GM23338 (cell line): ENCODE measurements at regions not wholly inside any gene's neighbourhood (a gene's known extent, or its start where the extent isn't known, plus 50 kb on each side); places are given as distances from the start of the nearest gene placed in this dataset.

ENCODE experiments used
- ATAC-seq: fragments of 200-7000 bp; cut with Tn5 transposase; 3 replicates; pipeline ENCODE4 v1.9.1; 2020
- DNase-seq: peaks from one replicate; pipeline ENCODE4 v3.0.0-alpha.2; 2015; ENCODE audit warnings: low spot score
- H2AFZ ChIP-seq: fragments of 200-600 bp; sonication (generic); 2 replicates; pipeline ENCODE4 v1.8.0; 2016; ENCODE audit warnings: antibody characterized with exemption, mild to moderate bottlenecking, moderate library complexity
- H3F3A ChIP-seq: fragments of 200-600 bp; sonication (generic); replicated peaks from 2 replicates; pipeline ENCODE4 v1.8.0; 2017; ENCODE audit warnings: antibody characterized with exemption, mixed run types, low read depth
- H3K27ac ChIP-seq: fragments of 200-600 bp; sonication (generic); 2 replicates; pipeline ENCODE4 v1.6.1; 2016; ENCODE audit warnings: low read depth
- H3K27me3 ChIP-seq: fragments of 200-600 bp; sonication (generic); 2 replicates; pipeline ENCODE4 v1.8.0; 2016; ENCODE audit warnings: mild to moderate bottlenecking, mixed run types, moderate library complexity; ENCODE audit not compliant: insufficient read depth
- H3K36me3 ChIP-seq: fragments of 200-600 bp; sonication (generic); 2 replicates; pipeline ENCODE4 v1.8.0; 2016; ENCODE audit warnings: mild to moderate bottlenecking; ENCODE audit not compliant: insufficient read depth
- H3K4me1 ChIP-seq: fragments of 200-600 bp; sonication (generic); 2 replicates; pipeline ENCODE4 v1.8.0; 2016; ENCODE audit warnings: mild to moderate bottlenecking, moderate library complexity; ENCODE audit not compliant: insufficient read depth
- H3K4me2 ChIP-seq: fragments of 200-600 bp; sonication (generic); 2 replicates; pipeline ENCODE4 v1.7.1; 2017; ENCODE audit warnings: mixed run types
- H3K4me3 ChIP-seq: fragments of 200-600 bp; sonication (generic); 2 replicates; pipeline ENCODE4 v1.6.1; 2016; ENCODE audit warnings: mixed run types
- H3K79me2 ChIP-seq: fragments of 200-600 bp; sonication (generic); replicated peaks from 2 replicates; pipeline ENCODE4 v1.8.0; 2017; ENCODE audit warnings: mild to moderate bottlenecking; ENCODE audit not compliant: insufficient read depth
- H3K9me2 ChIP-seq: fragments of 200-600 bp; sonication (generic); 2 replicates; pipeline ENCODE4 v1.8.0; 2017; ENCODE audit not compliant: insufficient read depth
- H4K20me1 ChIP-seq: fragments of 200-600 bp; sonication (generic); replicated peaks from 2 replicates; pipeline ENCODE4 v1.8.0; 2017; ENCODE audit warnings: mild to moderate bottlenecking; ENCODE audit not compliant: insufficient read depth
- H3K27ac Mint-ChIP-seq: 2 replicates; pipeline ENCODE4 v1.8.0; 2020; ENCODE audit warnings: inconsistent platforms, mild to moderate bottlenecking, moderate library complexity, mixed read lengths
- H3K27me3 Mint-ChIP-seq: 3 replicates; pipeline ENCODE4 v1.8.0; 2022; ENCODE audit warnings: low read depth, mild to moderate bottlenecking, moderate library complexity, mixed read lengths, inconsistent platforms; ENCODE audit not compliant: insufficient read depth, poor library complexity
- H3K36me3 Mint-ChIP-seq: 3 replicates; pipeline ENCODE4 v1.8.0; 2021; ENCODE audit warnings: low read depth, mild to moderate bottlenecking, inconsistent platforms, moderate library complexity, mixed read lengths
- H3K4me1 Mint-ChIP-seq: 3 replicates; pipeline ENCODE4 v1.8.0; 2020; ENCODE audit warnings: mild to moderate bottlenecking, inconsistent platforms, mixed read lengths
- H3K4me3 Mint-ChIP-seq: 3 replicates; pipeline ENCODE4 v1.8.0; 2021; ENCODE audit warnings: moderate library complexity, mild to moderate bottlenecking, inconsistent platforms, mixed read lengths
- H3K9me3 Mint-ChIP-seq: 3 replicates; pipeline ENCODE4 v1.8.0; 2020; ENCODE audit warnings: moderate library complexity, mild to moderate bottlenecking, inconsistent platforms, mixed read lengths
- CREB1 ChIP-seq: fragments of 250-450 bp; sonication (Bioruptor Pico); IDR thresholded peaks from 2 replicates; pipeline ENCODE4 v1.5.0; 2020; ENCODE audit warnings: low read depth, mild to moderate bottlenecking, moderate library complexity
- EZH2 ChIP-seq: fragments of 200-600 bp; sonication (generic); IDR thresholded peaks from one replicate; pipeline ENCODE4 v1.8.0; 2017; ENCODE audit warnings: antibody characterized with exemption, mild to moderate bottlenecking, low read depth; ENCODE audit not compliant: unreplicated experiment
- EZH2phosphoT487 ChIP-seq: fragments of 200-600 bp; sonication (generic); IDR thresholded peaks from one replicate; pipeline ENCODE4 v1.8.1; 2018; ENCODE audit warnings: antibody characterized with exemption; ENCODE audit not compliant: unreplicated experiment
- JUNB ChIP-seq: IDR thresholded peaks from one replicate; pipeline ENCODE4 v1.6.1; 2016; ENCODE audit warnings: antibody characterized with exemption; ENCODE audit not compliant: unreplicated experiment
- NANOG ChIP-seq: IDR thresholded peaks from 2 replicates; pipeline ENCODE4 v1.6.1; 2016; ENCODE audit warnings: antibody characterized with exemption, borderline replicate concordance
- POLR2AphosphoS5 ChIP-seq: IDR thresholded peaks from 2 replicates; pipeline ENCODE4 v1.6.1; 2016; ENCODE audit warnings: antibody characterized with exemption, low read depth
- STAT1 ChIP-seq: IDR thresholded peaks from one replicate; pipeline ENCODE4 v1.6.1; 2016; ENCODE audit warnings: antibody characterized with exemption; ENCODE audit not compliant: unreplicated experiment
- ZNF114 ChIP-seq: fragments of 250-450 bp; sonication (Bioruptor Pico); IDR thresholded peaks from 2 replicates; pipeline ENCODE4 v1.5.0; 2020; ENCODE audit warnings: mild to moderate bottlenecking, moderate library complexity
- ZNF331 ChIP-seq: fragments of 250-450 bp; sonication (Bioruptor Pico); IDR thresholded peaks from 2 replicates; pipeline ENCODE4 v1.5.0; 2020; ENCODE audit warnings: low read depth, mild to moderate bottlenecking, moderate library complexity
- TF ChIP-seq, protein P1 (sequence below): IDR thresholded peaks from 2 replicates; pipeline ENCODE4 v1.6.1; 2016; ENCODE audit warnings: antibody characterized with exemption
- TF ChIP-seq, protein P2 (sequence below): IDR thresholded peaks from one replicate; pipeline ENCODE4 v1.6.1; 2018; ENCODE audit warnings: antibody characterized with exemption; ENCODE audit not compliant: unreplicated experiment
- TF ChIP-seq, protein P3 (sequence below), 2 experiments: fragments of 200-600 bp in 1 of 2; sonication (generic) in 1 of 2; conservative IDR thresholded peaks; 2 replicates each; pipeline versions ENCODE4 v1.5.1 to v1.6.1; 2016 to 2017; ENCODE audit warnings: antibody characterized with exemption in 2 of 2, low read depth in 2 of 2, mild to moderate bottlenecking in 2 of 2, moderate library complexity in 1 of 2
- TF ChIP-seq, protein P4 (sequence below): fragments of 250-450 bp; sonication (Bioruptor Pico); IDR thresholded peaks from 2 replicates; pipeline ENCODE4 v1.5.0; 2020; ENCODE audit warnings: mild to moderate bottlenecking, moderate library complexity

DNA sequence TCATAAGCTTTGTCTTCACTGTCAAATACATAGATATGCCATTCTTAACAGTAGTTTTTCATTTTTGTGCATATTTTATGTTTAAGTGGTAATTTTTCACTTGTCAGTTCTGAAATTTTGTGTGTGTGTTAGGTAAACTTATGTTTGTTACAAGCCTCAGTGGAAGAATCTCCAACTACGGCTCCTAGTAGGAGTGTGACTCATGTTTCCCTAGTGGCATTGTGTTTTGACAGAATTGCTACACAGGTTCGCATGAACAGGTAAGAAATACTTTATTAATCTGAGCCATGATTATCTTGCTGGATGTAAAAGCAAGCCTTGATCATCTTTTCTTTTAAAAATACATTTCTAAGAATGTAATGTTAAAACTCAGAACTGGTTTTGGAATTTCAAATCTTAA is 94.4 kb downstream of the BLTP1 start (continued):
- TF ChIP-seq CREB1 (CRISPR knock-in tag) (no peak), NANOG (no peak), JUNB (no peak), POLR2AphosphoS5 (no peak)

DNA sequence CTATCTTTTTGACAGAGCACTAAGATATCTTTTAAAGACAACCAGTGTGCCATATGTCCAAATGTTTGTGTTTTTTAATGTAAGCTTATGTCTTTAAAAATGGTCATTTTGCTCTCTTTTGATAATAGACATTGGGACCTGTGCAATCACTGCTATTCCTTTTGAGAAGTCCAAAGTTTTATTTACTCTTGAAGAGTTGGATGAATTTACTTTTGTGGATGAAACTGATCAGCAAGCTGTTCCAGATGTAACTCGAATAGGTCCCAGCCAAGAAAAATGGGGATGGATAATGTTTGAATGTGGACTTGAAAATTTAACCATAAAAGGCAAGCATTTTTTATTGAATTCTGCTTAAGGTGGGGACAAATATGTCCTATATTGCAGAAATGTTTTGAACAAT is 97.2 kb downstream of the BLTP1 start:
- H3K36me3 Mint-ChIP-seq = peaks cover 6% of the 10 kb centered on the region; the same call in 1 of the 3 replicates
- Histone ChIP-seq H2AFZ (no peak overlapping the region), H3K4me3 (no peak overlapping the region), H3F3A (no peaks in the 10 kb centered on the region), H4K20me1 (no peaks in the 10 kb centered on the region), H3K4me2 (no peak overlapping the region), H3K36me3 (peaks cover 8% of the 10 kb centered on the region; the same call in 1 of the 2 replicates), H3K9me2 (no peaks in the 10 kb centered on the region), H3K4me1 (no peaks in the 10 kb centered on the region), H3K27me3 (no peaks in the 10 kb centered on the region), H3K27ac (no peak overlapping the region), H3K79me2 (no peaks in the 10 kb centered on the region)
- no peaks in the 10 kb centered on the region for H3K4me1 Mint-ChIP-seq
- H3K9me3 Mint-ChIP-seq = no peaks in the 10 kb centered on the region
- no peaks in the 10 kb centered on the region for H3K27me3 Mint-ChIP-seq
- ATAC-seq (no peak), DNase-seq (no peak)
- no peak for TF ChIP-seq ZNF114
- TF ChIP-seq, protein P1, sequence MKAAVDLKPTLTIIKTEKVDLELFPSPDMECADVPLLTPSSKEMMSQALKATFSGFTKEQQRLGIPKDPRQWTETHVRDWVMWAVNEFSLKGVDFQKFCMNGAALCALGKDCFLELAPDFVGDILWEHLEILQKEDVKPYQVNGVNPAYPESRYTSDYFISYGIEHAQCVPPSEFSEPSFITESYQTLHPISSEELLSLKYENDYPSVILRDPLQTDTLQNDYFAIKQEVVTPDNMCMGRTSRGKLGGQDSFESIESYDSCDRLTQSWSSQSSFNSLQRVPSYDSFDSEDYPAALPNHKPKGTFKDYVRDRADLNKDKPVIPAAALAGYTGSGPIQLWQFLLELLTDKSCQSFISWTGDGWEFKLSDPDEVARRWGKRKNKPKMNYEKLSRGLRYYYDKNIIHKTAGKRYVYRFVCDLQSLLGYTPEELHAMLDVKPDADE = no peak
- no peak for TF ChIP-seq POLR2AphosphoS5
- TF ChIP-seq STAT1 = no peak
- TF ChIP-seq EZH2phosphoT487 = no peak
- TF ChIP-seq ZNF331 = no peak
- no peak for TF ChIP-seq JUNB
- TF ChIP-seq, protein P2, sequence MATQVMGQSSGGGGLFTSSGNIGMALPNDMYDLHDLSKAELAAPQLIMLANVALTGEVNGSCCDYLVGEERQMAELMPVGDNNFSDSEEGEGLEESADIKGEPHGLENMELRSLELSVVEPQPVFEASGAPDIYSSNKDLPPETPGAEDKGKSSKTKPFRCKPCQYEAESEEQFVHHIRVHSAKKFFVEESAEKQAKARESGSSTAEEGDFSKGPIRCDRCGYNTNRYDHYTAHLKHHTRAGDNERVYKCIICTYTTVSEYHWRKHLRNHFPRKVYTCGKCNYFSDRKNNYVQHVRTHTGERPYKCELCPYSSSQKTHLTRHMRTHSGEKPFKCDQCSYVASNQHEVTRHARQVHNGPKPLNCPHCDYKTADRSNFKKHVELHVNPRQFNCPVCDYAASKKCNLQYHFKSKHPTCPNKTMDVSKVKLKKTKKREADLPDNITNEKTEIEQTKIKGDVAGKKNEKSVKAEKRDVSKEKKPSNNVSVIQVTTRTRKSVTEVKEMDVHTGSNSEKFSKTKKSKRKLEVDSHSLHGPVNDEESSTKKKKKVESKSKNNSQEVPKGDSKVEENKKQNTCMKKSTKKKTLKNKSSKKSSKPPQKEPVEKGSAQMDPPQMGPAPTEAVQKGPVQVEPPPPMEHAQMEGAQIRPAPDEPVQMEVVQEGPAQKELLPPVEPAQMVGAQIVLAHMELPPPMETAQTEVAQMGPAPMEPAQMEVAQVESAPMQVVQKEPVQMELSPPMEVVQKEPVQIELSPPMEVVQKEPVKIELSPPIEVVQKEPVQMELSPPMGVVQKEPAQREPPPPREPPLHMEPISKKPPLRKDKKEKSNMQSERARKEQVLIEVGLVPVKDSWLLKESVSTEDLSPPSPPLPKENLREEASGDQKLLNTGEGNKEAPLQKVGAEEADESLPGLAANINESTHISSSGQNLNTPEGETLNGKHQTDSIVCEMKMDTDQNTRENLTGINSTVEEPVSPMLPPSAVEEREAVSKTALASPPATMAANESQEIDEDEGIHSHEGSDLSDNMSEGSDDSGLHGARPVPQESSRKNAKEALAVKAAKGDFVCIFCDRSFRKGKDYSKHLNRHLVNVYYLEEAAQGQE = no peak
- TF ChIP-seq, protein P3, sequence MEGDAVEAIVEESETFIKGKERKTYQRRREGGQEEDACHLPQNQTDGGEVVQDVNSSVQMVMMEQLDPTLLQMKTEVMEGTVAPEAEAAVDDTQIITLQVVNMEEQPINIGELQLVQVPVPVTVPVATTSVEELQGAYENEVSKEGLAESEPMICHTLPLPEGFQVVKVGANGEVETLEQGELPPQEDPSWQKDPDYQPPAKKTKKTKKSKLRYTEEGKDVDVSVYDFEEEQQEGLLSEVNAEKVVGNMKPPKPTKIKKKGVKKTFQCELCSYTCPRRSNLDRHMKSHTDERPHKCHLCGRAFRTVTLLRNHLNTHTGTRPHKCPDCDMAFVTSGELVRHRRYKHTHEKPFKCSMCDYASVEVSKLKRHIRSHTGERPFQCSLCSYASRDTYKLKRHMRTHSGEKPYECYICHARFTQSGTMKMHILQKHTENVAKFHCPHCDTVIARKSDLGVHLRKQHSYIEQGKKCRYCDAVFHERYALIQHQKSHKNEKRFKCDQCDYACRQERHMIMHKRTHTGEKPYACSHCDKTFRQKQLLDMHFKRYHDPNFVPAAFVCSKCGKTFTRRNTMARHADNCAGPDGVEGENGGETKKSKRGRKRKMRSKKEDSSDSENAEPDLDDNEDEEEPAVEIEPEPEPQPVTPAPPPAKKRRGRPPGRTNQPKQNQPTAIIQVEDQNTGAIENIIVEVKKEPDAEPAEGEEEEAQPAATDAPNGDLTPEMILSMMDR (conservative IDR thresholded peaks at IDR 0.05; ENCODE audit: low read depth in 2 of 2) = no peak
- TF ChIP-seq CREB1 (CRISPR knock-in tag) = no peak
- TF ChIP-seq, protein P4, sequence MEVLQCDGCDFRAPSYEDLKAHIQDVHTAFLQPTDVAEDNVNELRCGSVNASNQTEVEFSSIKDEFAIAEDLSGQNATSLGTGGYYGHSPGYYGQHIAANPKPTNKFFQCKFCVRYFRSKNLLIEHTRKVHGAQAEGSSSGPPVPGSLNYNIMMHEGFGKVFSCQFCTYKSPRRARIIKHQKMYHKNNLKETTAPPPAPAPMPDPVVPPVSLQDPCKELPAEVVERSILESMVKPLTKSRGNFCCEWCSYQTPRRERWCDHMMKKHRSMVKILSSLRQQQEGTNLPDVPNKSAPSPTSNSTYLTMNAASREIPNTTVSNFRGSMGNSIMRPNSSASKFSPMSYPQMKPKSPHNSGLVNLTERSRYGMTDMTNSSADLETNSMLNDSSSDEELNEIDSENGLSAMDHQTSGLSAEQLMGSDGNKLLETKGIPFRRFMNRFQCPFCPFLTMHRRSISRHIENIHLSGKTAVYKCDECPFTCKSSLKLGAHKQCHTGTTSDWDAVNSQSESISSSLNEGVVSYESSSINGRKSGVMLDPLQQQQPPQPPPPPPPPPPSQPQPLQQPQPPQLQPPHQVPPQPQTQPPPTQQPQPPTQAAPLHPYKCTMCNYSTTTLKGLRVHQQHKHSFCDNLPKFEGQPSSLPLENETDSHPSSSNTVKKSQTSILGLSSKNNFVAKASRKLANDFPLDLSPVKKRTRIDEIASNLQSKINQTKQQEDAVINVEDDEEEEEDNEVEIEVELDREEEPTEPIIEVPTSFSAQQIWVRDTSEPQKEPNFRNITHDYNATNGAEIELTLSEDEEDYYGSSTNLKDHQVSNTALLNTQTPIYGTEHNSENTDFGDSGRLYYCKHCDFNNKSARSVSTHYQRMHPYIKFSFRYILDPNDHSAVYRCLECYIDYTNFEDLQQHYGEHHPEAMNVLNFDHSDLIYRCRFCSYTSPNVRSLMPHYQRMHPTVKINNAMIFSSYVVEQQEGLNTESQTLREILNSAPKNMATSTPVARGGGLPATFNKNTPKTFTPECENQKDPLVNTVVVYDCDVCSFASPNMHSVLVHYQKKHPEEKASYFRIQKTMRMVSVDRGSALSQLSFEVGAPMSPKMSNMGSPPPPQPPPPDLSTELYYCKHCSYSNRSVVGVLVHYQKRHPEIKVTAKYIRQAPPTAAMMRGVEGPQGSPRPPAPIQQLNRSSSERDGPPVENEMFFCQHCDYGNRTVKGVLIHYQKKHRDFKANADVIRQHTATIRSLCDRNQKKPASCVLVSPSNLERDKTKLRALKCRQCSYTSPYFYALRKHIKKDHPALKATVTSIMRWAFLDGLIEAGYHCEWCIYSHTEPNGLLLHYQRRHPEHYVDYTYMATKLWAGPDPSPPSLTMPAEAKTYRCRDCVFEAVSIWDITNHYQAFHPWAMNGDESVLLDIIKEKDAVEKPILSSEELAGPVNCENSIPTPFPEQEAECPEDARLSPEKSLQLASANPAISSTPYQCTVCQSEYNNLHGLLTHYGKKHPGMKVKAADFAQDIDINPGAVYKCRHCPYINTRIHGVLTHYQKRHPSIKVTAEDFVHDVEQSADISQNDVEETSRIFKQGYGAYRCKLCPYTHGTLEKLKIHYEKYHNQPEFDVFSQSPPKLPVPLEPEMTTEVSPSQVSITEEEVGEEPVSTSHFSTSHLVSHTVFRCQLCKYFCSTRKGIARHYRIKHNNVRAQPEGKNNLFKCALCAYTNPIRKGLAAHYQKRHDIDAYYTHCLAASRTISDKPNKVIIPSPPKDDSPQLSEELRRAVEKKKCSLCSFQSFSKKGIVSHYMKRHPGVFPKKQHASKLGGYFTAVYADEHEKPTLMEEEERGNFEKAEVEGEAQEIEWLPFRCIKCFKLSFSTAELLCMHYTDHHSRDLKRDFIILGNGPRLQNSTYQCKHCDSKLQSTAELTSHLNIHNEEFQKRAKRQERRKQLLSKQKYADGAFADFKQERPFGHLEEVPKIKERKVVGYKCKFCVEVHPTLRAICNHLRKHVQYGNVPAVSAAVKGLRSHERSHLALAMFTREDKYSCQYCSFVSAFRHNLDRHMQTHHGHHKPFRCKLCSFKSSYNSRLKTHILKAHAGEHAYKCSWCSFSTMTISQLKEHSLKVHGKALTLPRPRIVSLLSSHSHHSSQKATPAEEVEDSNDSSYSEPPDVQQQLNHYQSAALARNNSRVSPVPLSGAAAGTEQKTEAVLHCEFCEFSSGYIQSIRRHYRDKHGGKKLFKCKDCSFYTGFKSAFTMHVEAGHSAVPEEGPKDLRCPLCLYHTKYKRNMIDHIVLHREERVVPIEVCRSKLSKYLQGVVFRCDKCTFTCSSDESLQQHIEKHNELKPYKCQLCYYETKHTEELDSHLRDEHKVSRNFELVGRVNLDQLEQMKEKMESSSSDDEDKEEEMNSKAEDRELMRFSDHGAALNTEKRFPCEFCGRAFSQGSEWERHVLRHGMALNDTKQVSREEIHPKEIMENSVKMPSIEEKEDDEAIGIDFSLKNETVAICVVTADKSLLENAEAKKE (CRISPR knock-in tag) = no peak
- no peak for TF ChIP-seq EZH2
- TF ChIP-seq NANOG = no peak
- no peak overlapping the region for H3K4me3 Mint-ChIP-seq
- no peak overlapping the region for H3K27ac Mint-ChIP-seq
